H9 (cell line): ENCODE measurements at regions not wholly inside any gene's neighbourhood (a gene's known extent, or its start where the extent isn't known, plus 50 kb on each side); places are given as distances from the start of the nearest gene placed in this dataset.

Experiments
- DNase-seq: peaks from one replicate; pipeline ENCODE4 v3.0.0-alpha.2; 2017
- H2AFZ ChIP-seq: one replicate; pipeline ENCODE4 v1.6.1; 2013; ENCODE audit warnings: mild to moderate bottlenecking, low read length, control low read depth, moderate library complexity
- H2AK5ac ChIP-seq: 2 replicates; pipeline ENCODE4 v1.6.1; 2013; ENCODE audit warnings: low read length, control low read depth, mixed read lengths; ENCODE audit not compliant: insufficient read length
- H2BK120ac ChIP-seq: one replicate; pipeline ENCODE4 v1.6.1; 2013; ENCODE audit warnings: low read depth, mild to moderate bottlenecking, low read length, control low read depth, inconsistent platforms; ENCODE audit not compliant: poor library complexity, severe bottlenecking
- H2BK12ac ChIP-seq: 2 replicates; pipeline ENCODE4 v1.6.1; 2013; ENCODE audit warnings: low read length, control low read depth, mixed read lengths, low read depth; ENCODE audit not compliant: insufficient read length
- H2BK15ac ChIP-seq: 2 replicates; pipeline ENCODE4 v1.6.1; 2013; ENCODE audit warnings: low read depth, low read length, control low read depth
- H2BK20ac ChIP-seq: one replicate; pipeline ENCODE4 v1.6.1; 2013; ENCODE audit warnings: low read depth, mild to moderate bottlenecking, low read length, control low read depth, inconsistent platforms; ENCODE audit not compliant: poor library complexity, severe bottlenecking
- H2BK5ac ChIP-seq: 2 replicates; pipeline ENCODE4 v1.6.1; 2013; ENCODE audit warnings: low read length, control low read depth, mixed read lengths; ENCODE audit not compliant: insufficient read length
- H3K14ac ChIP-seq: 2 replicates; pipeline ENCODE4 v1.6.1; 2013; ENCODE audit warnings: low read length, control low read depth; ENCODE audit not compliant: insufficient read depth
- H3K18ac ChIP-seq: 2 replicates; pipeline ENCODE4 v1.6.1; 2013; ENCODE audit warnings: low read depth, mild to moderate bottlenecking, mixed read lengths, low read length, control low read depth; ENCODE audit not compliant: insufficient read length
- H3K23ac ChIP-seq: 2 replicates; pipeline ENCODE4 v1.6.1; 2013; ENCODE audit warnings: low read length, control low read depth, mixed read lengths, low read depth; ENCODE audit not compliant: insufficient read length
- H3K23me2 ChIP-seq: 2 replicates; pipeline ENCODE4 v1.6.1; 2013; ENCODE audit warnings: low read depth, mild to moderate bottlenecking, mixed read lengths, low read length, control low read depth; ENCODE audit not compliant: insufficient read length, poor library complexity, severe bottlenecking
- H3K27ac ChIP-seq: 2 replicates; pipeline ENCODE4 v1.5.1; 2013; ENCODE audit warnings: low read length, control low read depth, mixed read lengths, low read depth; ENCODE audit not compliant: insufficient read length
- H3K27me3 ChIP-seq: 2 replicates; pipeline ENCODE4 v1.6.1; 2013; ENCODE audit warnings: low read length, control low read depth, inconsistent platforms; ENCODE audit not compliant: insufficient read depth
- H3K4ac ChIP-seq: 2 replicates; pipeline ENCODE4 v1.6.1; 2013; ENCODE audit warnings: low read depth, mild to moderate bottlenecking, control low read depth, inconsistent platforms, low read length, moderate library complexity
- H3K4me1 ChIP-seq: 2 replicates; pipeline ENCODE4 v1.6.1; 2013; ENCODE audit warnings: low read length, control low read depth, inconsistent platforms; ENCODE audit not compliant: insufficient read depth
- H3K4me2 ChIP-seq: 2 replicates; pipeline ENCODE4 v1.6.1; 2013; ENCODE audit warnings: low read length, control low read depth, mixed read lengths; ENCODE audit not compliant: insufficient read length, insufficient read depth
- H3K56ac ChIP-seq: 2 replicates; pipeline ENCODE4 v1.6.1; 2013; ENCODE audit warnings: low read depth, mild to moderate bottlenecking, mixed read lengths, low read length, control low read depth; ENCODE audit not compliant: insufficient read length
- H3K79me1 ChIP-seq: 2 replicates; pipeline ENCODE4 v1.6.1; 2013; ENCODE audit warnings: low read depth, mild to moderate bottlenecking, moderate library complexity, low read length, control low read depth, inconsistent platforms; ENCODE audit not compliant: insufficient read depth, poor library complexity, severe bottlenecking
- H3K79me2 ChIP-seq: 2 replicates; pipeline ENCODE4 v1.6.1; 2013; ENCODE audit warnings: low read length, control low read depth, inconsistent platforms; ENCODE audit not compliant: insufficient read depth
- H3K9ac ChIP-seq: 2 replicates; pipeline ENCODE4 v1.6.1; 2013; ENCODE audit warnings: low read length, control low read depth, mixed read lengths; ENCODE audit not compliant: insufficient read length; ENCODE audit errors: extremely low read depth
- H3K9me3 ChIP-seq: one replicate; pipeline ENCODE4 v1.6.1; 2013; ENCODE audit warnings: low read depth, low read length, inconsistent platforms; ENCODE audit not compliant: control insufficient read depth
- H3T11ph ChIP-seq: one replicate; pipeline ENCODE4 v1.6.1; 2013; ENCODE audit warnings: mild to moderate bottlenecking, low read length, control low read depth, inconsistent platforms
- H4K20me1 ChIP-seq: one replicate; pipeline ENCODE4 v1.6.1; 2013; ENCODE audit not compliant: control insufficient read depth, insufficient read length, insufficient read depth
- H4K5ac ChIP-seq: 2 replicates; pipeline ENCODE4 v1.6.1; 2013; ENCODE audit warnings: low read depth, mild to moderate bottlenecking, mixed read lengths, low read length, control low read depth; ENCODE audit not compliant: insufficient read length
- H4K8ac ChIP-seq: replicated peaks from 2 replicates; pipeline ENCODE4 v1.6.1; 2013; ENCODE audit warnings: low read length, control low read depth, mixed read lengths, low read depth; ENCODE audit not compliant: insufficient read length
- H4K91ac ChIP-seq: 2 replicates; pipeline ENCODE4 v1.6.1; 2013; ENCODE audit warnings: low read depth, mild to moderate bottlenecking, moderate library complexity, mixed read lengths, low read length, control low read depth; ENCODE audit not compliant: insufficient read length
- H3K27ac Mint-ChIP-seq, 3 experiments: 2 replicates in 2 of 3; 3 replicates in 1 of 3; pipeline ENCODE4 v1.8.0; 2020 to 2021; ENCODE audit warnings: mixed read lengths in 3 of 3, mild to moderate bottlenecking in 1 of 3, moderate library complexity in 1 of 3
- H3K27me3 Mint-ChIP-seq: 2 replicates; pipeline ENCODE4 v1.8.0; 2021; ENCODE audit warnings: low read depth, mild to moderate bottlenecking, moderate library complexity, mixed read lengths
- H3K36me3 Mint-ChIP-seq, 3 experiments: 2 replicates in 2 of 3; 3 replicates in 1 of 3; pipeline ENCODE4 v1.8.0; 2020 to 2021; ENCODE audit warnings: low read depth in 3 of 3, mixed read lengths in 3 of 3; ENCODE audit not compliant: insufficient read depth in 1 of 3
- H3K4me1 Mint-ChIP-seq, 2 experiments: 2 replicates each; pipeline ENCODE4 v1.8.0; 2020; ENCODE audit warnings: mixed read lengths in 2 of 2
- H3K4me3 Mint-ChIP-seq, 2 experiments: 2 replicates in 1 of 2; 3 replicates in 1 of 2; pipeline ENCODE4 v1.8.0; 2020 to 2021; ENCODE audit warnings: mild to moderate bottlenecking in 2 of 2, mixed read lengths in 2 of 2, moderate library complexity in 1 of 2
- H3K9me3 Mint-ChIP-seq, 2 experiments: 2 replicates in 1 of 2; 3 replicates in 1 of 2; pipeline ENCODE4 v1.8.0; 2020; ENCODE audit warnings: mild to moderate bottlenecking in 2 of 2, mixed read lengths in 2 of 2, moderate library complexity in 1 of 2
- CTCF ChIP-seq: fragments of 200-600 bp; sonication (generic); conservative IDR thresholded peaks from 3 replicates; pipeline ENCODE4 v1.8.0; 2021; ENCODE audit warnings: antibody characterized with exemption, mild to moderate bottlenecking
- WGBS: extraction: QIAGEN DNeasy Blood & Tissue Kit; methylation state at CpG from one replicate; pipeline ENCODE4 v1.1.7; 2013; ENCODE audit warnings: missing lambda C conversion rate, low lambda C conversion rate, mixed read lengths; ENCODE audit not compliant: insufficient read length; ENCODE audit errors: extremely low coverage; 5-methylcytosine and 5-hydroxymethylcytosine counted together

- H4K20me1 ChIP-seq: no peaks in the 10 kb centered on the region
- no peak overlapping the region for H2BK15ac ChIP-seq
Measured at GRCh38 chr1:239543873-239544272, 157.5 kb downstream of the CHRM3 start.

More at GRCh38 chr1:239543873-239544272, 157.5 kb downstream of the CHRM3 start:
- Histone ChIP-seq H2BK12ac (no peak overlapping the region), H3K14ac (no peak overlapping the region), H3K27me3 (no peaks in the 10 kb centered on the region), H4K5ac (no peak overlapping the region), H2AK5ac (no peak overlapping the region), H3T11ph (no peak overlapping the region), H2BK5ac (no peak overlapping the region), H3K79me1 (no peaks in the 10 kb centered on the region), H3K18ac (no peak overlapping the region), H3K9ac (no peak overlapping the region), H4K8ac (no peak overlapping the region), H3K4ac (no peak overlapping the region), H2AFZ (no peak overlapping the region), H3K9me3 (no peaks in the 10 kb centered on the region), H3K27ac (no peak overlapping the region), H3K23ac (no peak overlapping the region), H3K4me2 (no peak overlapping the region), H3K4me1 (no peaks in the 10 kb centered on the region; the same call in 1 of the 2 replicates), H2BK120ac (no peak overlapping the region), H2BK20ac (no peak overlapping the region), H4K91ac (no peak overlapping the region), H3K23me2 (no peaks in the 10 kb centered on the region), H3K79me2 (no peaks in the 10 kb centered on the region), H3K56ac (no peak overlapping the region)
- Mint-ChIP-seq H3K9me3 (peaks cover 4 to 6% of the 10 kb centered on the region in 2 experiments), H3K27me3 (no peaks in the 10 kb centered on the region), H3K4me3 (no peak overlapping the region), H3K27ac (no peak overlapping the region), H3K4me1 (peaks cover 3 to 5% of the 10 kb centered on the region in 2 experiments; a peak in 3 of 4 replicates), H3K36me3 (peaks cover 0 to 4% (median 2%) of the 10 kb centered on the region in 3 experiments; a peak in 4 of 7 replicates)
- TF ChIP-seq CTCF: no peak
- DNase-seq: no peak
- no CpG with 5 or more reads among the region's 2 CpGs for WGBS
